Common myeloid progenitor, CD34-positive (primary cell): ENCODE measurements at regions not wholly inside any gene's neighbourhood (a gene's known extent, or its start where the extent isn't known, plus 50 kb on each side); places are given as distances from the start of the nearest gene placed in this dataset.
"Not testable (repeated sequence)": the region's sequence is repeated elsewhere in the genome, so short reads cannot be mapped to it uniquely, and the experiment has no call there.

Source experiments
- CTCF ChIA-PET: fragments of 350-600 bp; sonication (Branson Sonifier 250); formaldehyde crosslinking; loops from one replicate; lab custom pipeline; 2021; ENCODE audit warnings: antibody characterized with exemption; lab: Charles Lee
- POLR2A ChIA-PET: fragments of 350-600 bp; sonication (Branson Sonifier 250); formaldehyde crosslinking; loops from one replicate; lab custom pipeline; 2021; ENCODE audit warnings: antibody characterized with exemption; lab: Charles Lee
- DNase-seq, 3 donors: peaks; one replicate each; pipeline versions ENCODE4 v3.0.0 to v3.0.0-alpha.2; 2013
- H3K27ac ChIP-seq, 2 experiments: 1 replicate in 1 of 2; 2 replicates in 1 of 2; pipeline ENCODE4 v1.7.0; 2013; ENCODE audit warnings: inconsistent platforms in 2 of 2, low read length in 2 of 2, mild to moderate bottlenecking in 2 of 2, low read depth in 1 of 2, moderate library complexity in 1 of 2; ENCODE audit not compliant: severe bottlenecking in 2 of 2, insufficient read depth in 1 of 2, poor library complexity in 1 of 2
- H3K27me3 ChIP-seq, 5 experiments: replicated peaks in 2 of 5; 1 replicate in 3 of 5; 2 replicates in 2 of 5; pipeline versions ENCODE4 v1.6.1 to v1.7.0; 2013; ENCODE audit warnings: low read length in 4 of 5, mild to moderate bottlenecking in 2 of 5, moderate library complexity in 2 of 5, inconsistent platforms in 1 of 5; ENCODE audit not compliant: insufficient read depth in 5 of 5, control insufficient read depth in 4 of 5
- H3K36me3 ChIP-seq, 4 experiments: 1 replicate in 2 of 4; 2 replicates in 2 of 4; pipeline versions ENCODE4 v1.6.1 to v1.7.0; 2013; ENCODE audit warnings: low read length in 3 of 4, control low read depth in 1 of 4, mild to moderate bottlenecking in 1 of 4; ENCODE audit not compliant: control insufficient read depth in 4 of 4, insufficient read depth in 4 of 4
- H3K4me1 ChIP-seq, 4 experiments: 1 replicate in 3 of 4; 2 replicates in 1 of 4; pipeline versions ENCODE4 v1.6.1 to v1.7.1; 2013; ENCODE audit warnings: low read length in 3 of 4, mild to moderate bottlenecking in 3 of 4, control low read depth in 1 of 4, inconsistent platforms in 1 of 4, moderate library complexity in 1 of 4; ENCODE audit not compliant: control insufficient read depth in 4 of 4, insufficient read depth in 4 of 4; ENCODE audit errors: control extremely low read depth in 1 of 4
- H3K4me3 ChIP-seq, 7 experiments: 1 replicate in 4 of 7; 2 replicates in 3 of 7; pipeline versions ENCODE4 v1.5.1 to v1.7.0; 2013; ENCODE audit warnings: mild to moderate bottlenecking in 7 of 7, low read length in 6 of 7, moderate library complexity in 6 of 7, inconsistent platforms in 2 of 7, low read depth in 2 of 7, control low read depth in 1 of 7; ENCODE audit not compliant: insufficient read depth in 4 of 7, control insufficient read depth in 1 of 7; ENCODE audit errors: extremely low read depth in 1 of 7
- H3K9me3 ChIP-seq, 5 experiments: 1 replicate in 4 of 5; 2 replicates in 1 of 5; pipeline versions ENCODE4 v1.6.1 to v1.7.1; 2013; ENCODE audit warnings: low read length in 4 of 5, mild to moderate bottlenecking in 2 of 5, inconsistent platforms in 1 of 5, low read depth in 1 of 5, moderate library complexity in 1 of 5; ENCODE audit not compliant: control insufficient read depth in 4 of 5, insufficient read depth in 2 of 5; ENCODE audit errors: control extremely low read depth in 1 of 5
- WGBS: methylation state at CpG from one replicate; pipeline ENCODE4 v1.1.5; 2013; ENCODE audit not compliant: insufficient coverage; 5-methylcytosine and 5-hydroxymethylcytosine counted together

DNA sequence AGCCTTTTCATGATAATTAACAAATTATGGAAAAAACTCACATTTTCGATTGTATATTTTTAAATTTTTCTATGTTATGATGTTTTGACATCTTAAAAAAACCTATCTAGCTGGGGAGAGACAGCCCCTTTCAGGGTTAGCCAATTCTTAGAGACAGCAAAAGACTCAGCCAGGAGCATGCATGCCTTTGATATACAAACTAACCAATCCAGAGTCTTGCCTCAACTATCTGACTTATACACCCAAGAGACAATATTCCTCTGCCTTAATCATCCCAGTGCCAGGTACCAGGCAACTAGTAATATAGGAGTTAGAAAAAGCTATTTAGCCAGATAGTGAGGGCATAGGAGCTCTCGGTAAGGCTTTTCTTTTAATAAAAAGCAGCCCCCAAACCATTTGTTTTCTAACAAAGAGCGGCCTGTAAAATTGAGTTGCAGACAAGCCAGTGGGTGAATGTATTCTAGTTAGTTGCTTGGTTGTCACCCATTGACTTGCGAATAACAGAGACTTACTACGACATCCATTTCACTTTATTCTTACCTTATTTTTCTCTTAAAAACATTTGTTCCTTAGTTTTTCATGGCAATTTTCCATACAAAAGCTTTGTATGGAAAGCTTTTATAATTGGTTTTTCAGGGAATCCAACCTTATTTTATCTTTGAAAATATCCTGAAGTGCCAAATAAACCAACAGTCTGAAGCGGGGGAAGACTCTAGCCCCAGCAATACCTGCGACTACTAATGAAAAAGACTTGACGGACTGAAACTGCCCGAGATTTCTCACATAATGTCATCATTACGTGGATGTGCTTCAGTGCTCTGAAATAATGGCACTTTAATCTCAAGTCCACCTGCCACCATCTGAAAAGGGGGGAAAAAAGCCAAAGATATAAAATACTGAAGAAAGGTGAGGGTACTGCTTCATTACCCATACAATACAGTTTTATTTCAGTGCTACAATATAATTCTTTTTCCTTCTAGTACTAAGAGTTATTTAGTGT, 64.6 kb upstream of the ATP2C1 start:
- Histone ChIP-seq H3K9me3 (no peaks in the 10 kb centered on the region), H3K27ac (no peak overlapping the region), H3K4me3 (no peak overlapping the region), H3K27me3 (no peaks in the 10 kb centered on the region), H3K36me3 (no peaks in the 10 kb centered on the region), H3K4me1 (peaks cover 0 to 4% (median 2%) of the 10 kb centered on the region in 4 experiments)
- ChIA-PET POLR2A (interaction anchor here (0.8 kb wide), 1 partner anchor 67 kb away, joined by 3 read pairs; no protein-coding TSS in a partner anchor), CTCF (interaction anchor here (0.8 kb wide), 1 partner anchor 48 kb away, joined by 4 read pairs; no protein-coding TSS in a partner anchor)
- WGBS = 100% methylated on average over 4 of the region's 10 CpGs
- DNase-seq = no peak

DNA sequence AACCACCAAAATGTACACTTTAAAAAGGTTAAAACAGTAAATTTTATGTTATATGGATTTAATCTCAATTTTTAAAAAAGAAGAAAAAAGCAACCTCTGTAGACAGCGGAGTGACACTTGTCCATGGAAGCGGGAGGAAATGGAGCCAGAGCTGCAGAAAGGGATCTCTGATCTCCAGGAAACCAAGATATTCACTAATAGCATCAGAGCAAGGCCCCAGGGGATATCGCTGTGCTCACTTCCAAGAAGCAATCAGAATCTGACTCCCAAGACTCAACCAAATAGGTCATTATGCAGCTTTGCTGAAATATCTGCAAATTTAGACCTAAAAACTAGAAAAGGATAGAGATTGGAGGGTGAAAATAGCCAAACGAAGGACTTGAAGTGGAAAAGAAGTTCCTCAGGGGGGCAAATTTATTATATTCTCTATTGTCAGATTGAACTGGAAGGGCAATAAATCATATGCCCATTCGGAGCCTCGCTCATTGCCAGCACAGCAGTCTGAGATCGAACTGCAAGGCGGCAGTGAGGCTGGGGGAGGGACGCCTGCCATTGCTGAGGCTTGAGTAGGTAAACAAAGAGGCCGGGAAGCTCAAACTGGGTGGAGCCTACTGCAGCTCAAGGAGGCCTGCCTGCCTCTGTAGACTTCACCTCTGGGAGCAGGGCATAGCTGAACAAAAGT, 62.0 kb upstream of the ATP2C1 start:
- 40% methylated on average over 6 of the region's 10 CpGs for WGBS
- POLR2A ChIA-PET = no interaction called here
- Histone ChIP-seq H3K36me3 (no peaks in the 10 kb centered on the region), H3K27me3 (no peaks in the 10 kb centered on the region), H3K9me3 (no peaks in the 10 kb centered on the region), H3K27ac (no peak overlapping the region), H3K4me3 (no peak overlapping the region), H3K4me1 (peaks cover 0 to 7% (median 2%) of the 10 kb centered on the region in 4 experiments)
- no peak for DNase-seq
- CTCF ChIA-PET = no interaction called here

DNA sequence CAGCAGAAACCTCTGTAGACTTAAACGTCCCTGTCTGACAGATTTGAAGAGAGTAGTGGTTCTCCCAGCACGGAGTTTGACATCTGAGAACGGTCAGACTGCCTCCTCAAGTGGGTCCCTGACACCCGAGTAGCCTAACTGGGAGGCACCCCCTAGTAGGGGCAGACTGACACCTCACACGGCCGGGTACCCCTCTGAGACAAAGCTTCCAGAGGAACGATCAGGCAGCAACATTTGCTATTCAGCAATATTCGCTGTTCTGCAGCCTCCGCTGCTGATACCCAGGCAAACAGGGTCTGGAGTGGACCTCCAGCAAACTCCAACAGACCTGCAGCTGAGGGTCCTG, 61.5 kb upstream of the ATP2C1 start:
- H3K27me3 ChIP-seq, H3K27ac ChIP-seq, H3K36me3 ChIP-seq, H3K9me3 ChIP-seq, POLR2A ChIA-PET, H3K4me3 ChIP-seq, CTCF ChIA-PET, H3K4me1 ChIP-seq, DNase-seq: not testable (repeated sequence)
- WGBS = 92% methylated on average over 2 of the region's 9 CpGs

DNA sequence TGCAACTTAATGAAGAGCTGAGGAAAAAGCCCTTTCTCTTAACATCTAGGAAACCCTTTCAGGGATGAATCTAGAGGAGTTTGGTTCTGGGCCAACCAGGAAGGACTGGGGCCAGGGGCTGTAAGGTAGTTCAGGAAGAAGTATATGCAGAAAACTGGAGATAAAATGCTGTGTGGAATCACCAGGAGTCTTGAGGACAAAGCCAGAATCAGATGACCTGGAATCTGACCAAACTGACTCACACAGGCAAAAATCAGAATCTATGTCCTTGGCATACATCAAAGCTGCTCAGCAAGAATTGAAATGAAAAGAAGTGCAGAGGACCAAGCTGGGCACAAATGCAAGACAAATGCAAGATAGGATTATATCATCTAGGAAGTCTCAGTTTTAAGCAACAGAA, 59.4 kb upstream of the ATP2C1 start:
- Histone ChIP-seq H3K27ac (no peak overlapping the region), H3K4me1 (peaks cover 4 to 17% (median 9%) of the 10 kb centered on the region in 4 experiments), H3K27me3 (no peaks in the 10 kb centered on the region), H3K4me3 (no peak overlapping the region), H3K9me3 (no peaks in the 10 kb centered on the region), H3K36me3 (no peaks in the 10 kb centered on the region)
- ChIA-PET POLR2A (interaction anchor here (0.7 kb wide), 1 partner anchor 16 kb away, joined by 4 read pairs; no protein-coding TSS in a partner anchor), CTCF (interaction anchor here (1.4 to 1.5 kb wide), 2 partner anchors 11 to 74 kb away, joined by 3 to 5 read pairs; no protein-coding TSS in a partner anchor)
- no peak for DNase-seq

DNA sequence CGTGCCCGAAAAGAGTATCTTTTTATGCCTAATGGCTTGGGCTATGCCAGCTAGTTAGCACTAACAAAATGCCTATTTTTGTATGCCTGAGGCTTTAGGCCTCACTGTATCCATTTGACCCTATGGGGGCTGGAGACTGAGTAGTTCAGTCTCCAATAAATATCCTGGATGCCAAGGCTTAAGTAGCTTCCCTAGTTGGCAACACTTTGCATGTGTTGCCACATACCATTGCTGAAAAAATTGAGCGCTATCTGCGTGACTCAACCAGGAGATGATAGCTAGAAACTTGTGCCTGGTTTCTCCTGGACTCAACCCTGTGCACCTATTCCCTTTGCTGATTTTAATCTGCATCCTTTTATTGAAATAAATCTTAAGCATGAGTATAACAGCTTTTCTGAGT, 58.4 kb upstream of the ATP2C1 start:
- H3K9me3 ChIP-seq = no peaks in the 10 kb centered on the region
- no peak overlapping the region for H3K4me3 ChIP-seq
- H3K27ac ChIP-seq = no peak overlapping the region
- H3K27me3 ChIP-seq = no peaks in the 10 kb centered on the region
- POLR2A ChIA-PET = no interaction called here
- H3K4me1 ChIP-seq = peaks cover 13 to 26% (median 17%) of the 10 kb centered on the region in 4 experiments
- WGBS = 91% methylated on average over 4 of the region's 4 CpGs
- DNase-seq = no peak
- CTCF ChIA-PET = interaction anchor here (1.4 kb wide), 1 partner anchor 75 kb away, joined by 3 read pairs; no protein-coding TSS in a partner anchor
- H3K36me3 ChIP-seq = no peaks in the 10 kb centered on the region

DNA sequence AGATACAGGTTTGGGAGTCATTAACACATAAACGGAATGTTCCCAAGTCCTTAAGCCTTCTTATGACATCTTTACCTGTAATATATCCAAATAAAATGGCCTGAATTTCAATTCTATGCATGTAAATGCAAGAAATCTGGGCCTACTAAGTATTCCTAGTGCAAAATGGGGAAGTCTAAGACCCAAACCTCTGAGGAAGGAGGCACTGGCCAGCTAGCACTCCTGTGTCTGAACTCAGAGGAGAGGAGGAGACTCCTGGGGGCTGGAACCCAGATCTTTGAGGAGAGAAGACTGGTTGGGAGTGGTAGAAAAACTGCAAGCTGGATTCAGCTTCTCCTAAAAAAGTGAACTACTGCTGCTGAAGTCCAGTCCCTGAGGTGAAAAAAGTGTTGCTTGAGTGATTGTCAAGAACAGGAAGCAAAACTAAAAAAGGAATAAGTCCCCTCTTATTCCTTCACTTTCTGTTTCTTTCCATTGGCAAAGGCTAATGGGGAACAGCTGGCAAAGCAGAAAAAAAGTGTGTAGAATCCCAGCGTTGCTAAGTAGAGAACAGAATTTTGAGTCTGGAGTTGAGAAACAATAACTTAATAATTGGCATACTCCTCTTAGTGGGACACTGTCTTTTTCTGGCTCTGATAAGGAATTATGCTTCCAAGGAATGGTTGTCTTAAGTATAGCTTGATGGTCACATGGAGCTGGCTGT, 54.8 kb upstream of the ATP2C1 start:
- Histone ChIP-seq H3K36me3 (no peaks in the 10 kb centered on the region), H3K27ac (peak overlapping the region in 1 of 2 experiments; percentile 21), H3K4me1 (peaks cover 14 to 30% (median 19%) of the 10 kb centered on the region in 4 experiments), H3K9me3 (no peaks in the 10 kb centered on the region), H3K27me3 (no peaks in the 10 kb centered on the region), H3K4me3 (peak overlapping the region in 3 of 7 experiments; percentile 2 to 56 (median 24))
- no CpG with 5 or more reads among the region's 2 CpGs for WGBS
- CTCF ChIA-PET = interaction anchor here (0.6 to 3.1 kb wide), 7 partner anchors 9 to 79 kb away, joined by 3 to 14 read pairs (median 4); partner anchors contain the start of gene ATP2C1
- POLR2A ChIA-PET = interaction anchor here (1.8 kb wide), 1 partner anchor 11 kb away, joined by 7 read pairs; no protein-coding TSS in a partner anchor
- DNase-seq = peak in 2 of 3 donors; percentile 55 to 61
